ENCODE measurements at regions not wholly inside any gene's neighbourhood (a gene's known extent, or its start where the extent isn't known, plus 50 kb on each side); places are given as distances from the start of the nearest gene placed in this dataset.

GRCh38 chr9:89697553-89697952, 92.7 kb downstream of the GADD45G start:
- H3K4me3 ChIP-seq (ENCODE audit: extremely low read depth in 1 of 4, insufficient read depth in 2 of 4, low read depth in 3 of 4, low read length in 4 of 4) = no peak overlapping the region
- no peaks in the 10 kb centered on the region for H3K23me2 ChIP-seq (ENCODE audit: low read depth, low read length)
- FAIRE-seq = no peak
- H3K23ac ChIP-seq (ENCODE audit: insufficient read length) = no peak overlapping the region
- H2BK15ac ChIP-seq (ENCODE audit: low read length) = no peak overlapping the region
- no peaks in the 10 kb centered on the region for H3K79me2 ChIP-seq (ENCODE audit: control insufficient read depth in 1 of 2, insufficient read depth in 2 of 2, low read length in 2 of 2)
- H3K4ac ChIP-seq (replicated peaks; ENCODE audit: insufficient read length, low read depth, low read length) = no peak overlapping the region
- H3K36me3 ChIP-seq (ENCODE audit: control insufficient read depth in 2 of 4, insufficient read depth in 4 of 4, low read length in 3 of 4) = no peaks in the 10 kb centered on the region
- ChIA-PET POLR2A (ENCODE audit: partially characterized antibody) (interaction anchor here (2.9 kb wide), 1 partner anchor 92 kb away, joined by 12 read pairs; the partner anchor contains the start of gene GADD45G), CTCF (ENCODE audit: partially characterized antibody) (interaction anchor here (1.1 to 1.3 kb wide), 2 partner anchors 13 to 15 kb away, joined by 4 to 5 read pairs; no protein-coding TSS in a partner anchor)
- TF ChIP-seq RNF2 (IDR thresholded peaks at IDR 0.05; ENCODE audit: borderline replicate concordance, low read depth, low read length, missing control alignments, poor library complexity, severe bottlenecking) (no peak), RAD21 (IDR thresholded peaks at IDR 0.05 in 1 of 2, conservative IDR thresholded peaks at IDR 0.05 in 1 of 2; ENCODE audit: low read depth in 2 of 2, low read length in 2 of 2) (no peak), CTBP2 (IDR thresholded peaks at IDR 0.05; ENCODE audit: borderline replicate concordance, insufficient read depth, insufficient read length, low read length) (no peak)
- no peaks in the 10 kb centered on the region for H3K79me1 ChIP-seq (ENCODE audit: low read depth, low read length)
- H3K27me3 ChIP-seq (replicated peaks in 1 of 4; ENCODE audit: control insufficient read depth in 3 of 4, extremely low read depth in 1 of 4, insufficient read depth in 3 of 4, low read length in 3 of 4) = no peaks in the 10 kb centered on the region
- H2BK12ac ChIP-seq (ENCODE audit: low read depth, low read length) = no peak overlapping the region; the same call in 1 of the 2 replicates
- H2AFZ ChIP-seq (ENCODE audit: low read length) = no peak overlapping the region
- no peak overlapping the region for H3K9ac ChIP-seq (replicated peaks in 1 of 4; ENCODE audit: extremely low read depth in 1 of 4, low read depth in 3 of 4, low read length in 3 of 4)
- H4K91ac ChIP-seq (replicated peaks; ENCODE audit: insufficient read length, low read length) = no peak overlapping the region
- no peak overlapping the region for H2BK120ac ChIP-seq (replicated peaks; ENCODE audit: low read depth, low read length)
- H2AK5ac ChIP-seq (ENCODE audit: low read depth, low read length) = no peak overlapping the region
- H4K5ac ChIP-seq (ENCODE audit: insufficient read length, low read depth, low read length) = no peak overlapping the region
- no peak overlapping the region for H3K14ac ChIP-seq (ENCODE audit: insufficient read length)
- WGBS, 2 experiments (ENCODE audit: extremely low coverage in 1 of 2, insufficient coverage in 1 of 2, insufficient read length in 1 of 2, insufficient replicate concordance in 2 of 2, low coverage in 1 of 2, low lambda C conversion rate in 2 of 2, missing lambda C conversion rate in 1 of 2) = 83% methylated on average over 3 of the region's 3 CpGs; no CpG with 5 or more reads in 1 of the 2 experiments
- no peaks in the 10 kb centered on the region for H3K9me3 ChIP-seq (ENCODE audit: insufficient read depth in 2 of 2, low read depth in 1 of 2, low read length in 1 of 2)
- no peak overlapping the region for H3K56ac ChIP-seq (replicated peaks; ENCODE audit: insufficient read length, low read depth, low read length)
- no peak overlapping the region for H3K27ac ChIP-seq (ENCODE audit: low read depth, low read length)
- H3K4me1 ChIP-seq (replicated peaks in 1 of 4; ENCODE audit: control insufficient read depth in 3 of 4, insufficient read depth in 4 of 4, low read length in 3 of 4) = peaks cover 0 to 22% (median 11%) of the 10 kb centered on the region in 4 experiments; a peak in 5 of 7 replicates
- no peaks in the 10 kb centered on the region for H4K20me1 ChIP-seq (replicated peaks in 1 of 2; ENCODE audit: control insufficient read depth in 1 of 2, insufficient read depth in 2 of 2, low read length in 2 of 2)
- DNase-seq (ENCODE audit: low read depth in 1 of 2, low spot score in 2 of 2) = no peak
- no peak overlapping the region for H3K4me2 ChIP-seq (ENCODE audit: insufficient read depth in 1 of 2, low read depth in 2 of 2, low read length in 2 of 2)
- no peak overlapping the region for H4K8ac ChIP-seq (ENCODE audit: extremely low read depth, insufficient read depth, low read length)
- H2BK20ac ChIP-seq (ENCODE audit: low read length) = no peak overlapping the region
- H3K18ac ChIP-seq (ENCODE audit: extremely low read depth, low read length) = no peak overlapping the region
- no peak overlapping the region for H2BK5ac ChIP-seq (ENCODE audit: low read depth, low read length)

All from H1 (cell line).